Left lung (tissue), 4 donors: ENCODE measurements at regions not wholly inside any gene's neighbourhood (a gene's known extent, or its start where the extent isn't known, plus 50 kb on each side); places are given as distances from the start of the nearest gene placed in this dataset.
A peak's percentile ranks its signal among the peaks of the same experiment; 100 is the strongest.

Experiments used
- ATAC-seq: fragments of 200-7000 bp; cut with Tn5 transposase; one replicate; pipeline ENCODE4 v1.9.1; 2020; ENCODE audit warnings: moderate library complexity
- DNase-seq, 4 donors: peaks; one replicate each; pipeline ENCODE4 v3.0.0-alpha.2; 2013 to 2020
- H3K27ac ChIP-seq, 2 donors: fragments of 200-600 bp; sonication (generic) in 1 of 2; one replicate each; pipeline versions ENCODE4 v1.5.0 to v1.8.0; 2020 to 2021
- H3K27me3 ChIP-seq, 2 donors: fragments of 200-600 bp; sonication (generic) in 1 of 2; one replicate each; pipeline versions ENCODE4 v1.5.0 to v1.8.0; 2020 to 2021
- H3K36me3 ChIP-seq, 2 donors: fragments of 200-600 bp; sonication (generic) in 1 of 2; one replicate each; pipeline versions ENCODE4 v1.5.0 to v1.8.0; 2020 to 2021
- H3K4me1 ChIP-seq, 2 donors: fragments of 200-600 bp; one replicate each; pipeline ENCODE4 v1.8.0; 2021
- H3K4me3 ChIP-seq, 2 donors: fragments of 200-600 bp; sonication (generic) in 1 of 2; one replicate each; pipeline versions ENCODE4 v1.5.0 to v1.8.0; 2020 to 2021; ENCODE audit warnings: mild to moderate bottlenecking in 1 of 2
- H3K9me3 ChIP-seq, 2 donors: fragments of 200-600 bp; sonication (generic) in 1 of 2; one replicate each; pipeline versions ENCODE4 v1.5.0 to v1.8.0; 2020 to 2021
- CTCF ChIP-seq, 2 donors: fragments of 200-600 bp; sonication (generic) in 1 of 2; IDR thresholded peaks; one replicate each; pipeline versions ENCODE4 v1.5.0 to v1.8.0; 2021; ENCODE audit warnings: antibody characterized with exemption in 2 of 2
- intact Hi-C, 2 donors: fragments of 100-400 bp; cut with DNase I; formaldehyde crosslinking; loops; one replicate each; pipeline versions ENCODE4 v1.11.2 to v1.14.2; 2022
- donor health status: DM: no; HTN: yes; CAD: no.
- donor health status: DM: no; HTN: no; CAD: no.

GRCh38 chr9:84170521-84171141, 169.9 kb downstream of the SLC28A3 start:
- Histone ChIP-seq H3K27ac (no peak overlapping the region), H3K4me1 (peaks cover 0 to 20% of the 10 kb centered on the region in 2 donors), H3K36me3 (no peaks in the 10 kb centered on the region), H3K27me3 (no peaks in the 10 kb centered on the region), H3K4me3 (no peak overlapping the region), H3K9me3 (no peaks in the 10 kb centered on the region)
- peak; percentile 83 for ATAC-seq
- intact Hi-C loops, result no loop called here
- peak in 3 of 4 donors; percentile 52 to 85 (median 68) for DNase-seq
- TF ChIP-seq CTCF (IDR thresholded peaks at IDR 0.05), result no peak

GRCh38 chr9:84173961-84174360, 166.6 kb downstream of the SLC28A3 start:
- no peak for TF ChIP-seq CTCF (IDR thresholded peaks at IDR 0.05)
- intact Hi-C loops, result no loop called here

GRCh38 chr9:84174486-84174885, 166.1 kb downstream of the SLC28A3 start:
- no peak overlapping the region for H3K27ac ChIP-seq

More at GRCh38 chr9:84173961-84174360, 166.6 kb downstream of the SLC28A3 start:
- no peak for DNase-seq
- Histone ChIP-seq H3K4me3 (no peak overlapping the region), H3K27me3 (no peaks in the 10 kb centered on the region), H3K9me3 (no peaks in the 10 kb centered on the region), H3K4me1 (peaks cover 0 to 20% of the 10 kb centered on the region in 2 donors), H3K27ac (no peak overlapping the region), H3K36me3 (no peaks in the 10 kb centered on the region)
- ATAC-seq, result no peak

GRCh38 chr9:84177407-84177806, 163.2 kb downstream of the SLC28A3 start:
- no peak for ATAC-seq
- H3K27me3 ChIP-seq, result no peaks in the 10 kb centered on the region
- intact Hi-C loops, result no loop called here
- DNase-seq, result no peak
- no peak for TF ChIP-seq CTCF (IDR thresholded peaks at IDR 0.05)
- H3K36me3 ChIP-seq, result no peaks in the 10 kb centered on the region
- H3K27ac ChIP-seq, result no peak overlapping the region
- no peaks in the 10 kb centered on the region for H3K9me3 ChIP-seq
- H3K4me3 ChIP-seq, result no peak overlapping the region
- peaks cover 0 to 25% of the 10 kb centered on the region in 2 donors for H3K4me1 ChIP-seq

More at GRCh38 chr9:84174486-84174885, 166.1 kb downstream of the SLC28A3 start:
- no peak for TF ChIP-seq CTCF (IDR thresholded peaks at IDR 0.05)
- DNase-seq (no peak), ATAC-seq (peak; percentile 42)
- intact Hi-C loops, result no loop called here
- Histone ChIP-seq H3K4me1 (peaks cover 0 to 20% of the 10 kb centered on the region in 2 donors), H3K4me3 (no peak overlapping the region), H3K36me3 (no peaks in the 10 kb centered on the region), H3K27me3 (no peaks in the 10 kb centered on the region), H3K9me3 (no peaks in the 10 kb centered on the region)

- DNase-seq (no peak), ATAC-seq (no peak)
- Histone ChIP-seq H3K4me1 (peaks cover 0 to 14% of the 10 kb centered on the region in 2 donors), H3K27me3 (no peaks in the 10 kb centered on the region), H3K9me3 (no peaks in the 10 kb centered on the region), H3K36me3 (no peaks in the 10 kb centered on the region), H3K4me3 (no peak overlapping the region), H3K27ac (no peak overlapping the region)
- intact Hi-C loops, result no loop called here
- no peak for TF ChIP-seq CTCF (IDR thresholded peaks at IDR 0.05)
Observed at GRCh38 chr9:84179531-84179930, 161.0 kb downstream of the SLC28A3 start.
